RWPE2 (cell line): ENCODE measurements at regions not wholly inside any gene's neighbourhood (a gene's known extent, or its start where the extent isn't known, plus 50 kb on each side); places are given as distances from the start of the nearest gene placed in this dataset.
"Not testable (repeated sequence)": the region's sequence is repeated elsewhere in the genome, so short reads cannot be mapped to it uniquely, and the experiment has no call there.

ENCODE experiments used
- ATAC-seq: fragments of 200-7000 bp; cut with Tn5 transposase; 3 replicates; pipeline ENCODE4 v1.9.1; 2021; ENCODE audit warnings: low read depth
- DNase-seq: peaks from one replicate; pipeline ENCODE4 v3.0.0-alpha.2; 2020; ENCODE audit warnings: low spot score
- H3K27ac ChIP-seq: fragments of 450-650 bp; 2 replicates; pipeline ENCODE4 v1.5.1; 2017; ENCODE audit warnings: mild to moderate bottlenecking; ENCODE audit not compliant: poor library complexity, severe bottlenecking
- H3K27me3 ChIP-seq: fragments of 250-450 bp; sonication (Bioruptor Pico); 2 replicates; pipeline ENCODE4 v1.5.1; 2021; ENCODE audit warnings: mild to moderate bottlenecking, moderate library complexity; ENCODE audit not compliant: insufficient read depth, poor library complexity, severe bottlenecking
- H3K36me3 ChIP-seq: fragments of 250-450 bp; sonication (Bioruptor Pico); 2 replicates; pipeline ENCODE4 v1.5.1; 2020; ENCODE audit warnings: low read depth, mild to moderate bottlenecking, moderate library complexity
- H3K4me1 ChIP-seq: fragments of 250-450 bp; sonication (Bioruptor Pico); 2 replicates; pipeline ENCODE4 v1.5.1; 2021; ENCODE audit warnings: mild to moderate bottlenecking, moderate library complexity; ENCODE audit not compliant: insufficient read depth, poor library complexity, severe bottlenecking
- H3K4me3 ChIP-seq: fragments of 250-450 bp; sonication (Bioruptor Pico); 2 replicates; pipeline ENCODE4 v1.5.1; 2021; ENCODE audit warnings: mild to moderate bottlenecking, moderate library complexity; ENCODE audit not compliant: severe bottlenecking
- H3K9me3 ChIP-seq: fragments of 250-450 bp; sonication (Bioruptor Pico); 2 replicates; pipeline ENCODE4 v1.5.1; 2021; ENCODE audit warnings: mild to moderate bottlenecking, moderate library complexity; ENCODE audit not compliant: severe bottlenecking
- CTCF ChIP-seq: fragments of 450-650 bp; IDR thresholded peaks from one replicate; pipeline ENCODE4 v1.5.1; 2017; ENCODE audit warnings: mild to moderate bottlenecking, moderate library complexity; ENCODE audit not compliant: poor library complexity, severe bottlenecking

DNA sequence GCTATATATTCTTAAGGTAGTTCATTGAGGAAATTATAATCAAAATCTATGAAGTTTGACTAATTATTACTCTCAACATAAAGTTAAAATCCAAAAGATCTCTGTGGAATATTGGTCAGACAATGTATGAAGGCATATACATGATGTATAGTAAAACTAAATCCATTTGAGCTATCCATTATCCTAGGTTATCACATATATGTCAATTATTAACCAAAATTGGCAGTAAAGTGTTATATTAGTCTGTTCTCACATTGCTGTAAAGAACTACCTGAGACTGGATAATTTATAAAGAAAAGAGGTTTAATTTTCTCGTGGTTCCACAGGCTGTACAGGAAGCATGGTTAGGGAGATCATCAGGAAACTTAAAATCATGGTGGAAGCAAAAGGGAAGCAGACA is 511.7 kb upstream of the SGCD start:
- ATAC-seq (no peak), DNase-seq (no peak)
- H3K27ac ChIP-seq = no peak overlapping the region
- peaks cover 2% of the 10 kb centered on the region for H3K9me3 ChIP-seq
- H3K4me1 ChIP-seq = no peaks in the 10 kb centered on the region
- H3K27me3 ChIP-seq = peaks cover 3% of the 10 kb centered on the region
- H3K4me3 ChIP-seq = no peak overlapping the region
- no peaks in the 10 kb centered on the region for H3K36me3 ChIP-seq
- TF ChIP-seq CTCF = no peak

GRCh38 chr5:155822177-155822576 is 504.8 kb upstream of the SGCD start:
- H3K9me3 ChIP-seq = peaks cover 2% of the 10 kb centered on the region
- DNase-seq = no peak
- no peak for ATAC-seq
- H3K27me3 ChIP-seq = peaks cover 3% of the 10 kb centered on the region
- no peaks in the 10 kb centered on the region for H3K4me1 ChIP-seq
- TF ChIP-seq CTCF = peak; percentile 26
- H3K27ac ChIP-seq = no peak overlapping the region
- H3K36me3 ChIP-seq = no peaks in the 10 kb centered on the region
- no peak overlapping the region for H3K4me3 ChIP-seq

- no peaks in the 10 kb centered on the region for H3K27me3 ChIP-seq
- H3K9me3 ChIP-seq = no peaks in the 10 kb centered on the region
- DNase-seq (no peak), ATAC-seq (no peak)
- H3K36me3 ChIP-seq = no peaks in the 10 kb centered on the region
- TF ChIP-seq CTCF = no peak
- H3K27ac ChIP-seq = no peak overlapping the region
- no peaks in the 10 kb centered on the region for H3K4me1 ChIP-seq
- no peak overlapping the region for H3K4me3 ChIP-seq
Measured at GRCh38 chr5:155826611-155827507, 500.1 kb upstream of the SGCD start.

DNA sequence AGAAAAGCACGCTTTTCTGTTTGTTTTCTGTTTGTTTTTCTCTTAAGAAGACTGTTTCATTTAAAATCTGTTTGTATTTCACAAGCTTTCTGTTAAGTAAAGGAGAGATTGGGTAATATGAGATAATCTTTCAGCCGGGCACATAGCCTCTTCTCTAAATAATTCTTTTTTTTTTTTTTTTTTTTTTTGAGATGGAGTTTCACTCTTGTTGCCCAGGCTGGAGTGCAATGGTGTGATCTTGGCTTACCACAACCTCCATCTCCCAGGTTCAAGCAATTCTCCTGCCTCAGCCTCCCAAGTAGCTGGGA is 499.5 kb upstream of the SGCD start:
- not testable (repeated sequence) for ATAC-seq, H3K27me3 ChIP-seq

GRCh38 chr5:155827949-155828348 is 499.0 kb upstream of the SGCD start:
- no peaks in the 10 kb centered on the region for H3K4me1 ChIP-seq
- H3K4me3 ChIP-seq = no peak overlapping the region
- H3K27me3 ChIP-seq = no peaks in the 10 kb centered on the region
- H3K36me3 ChIP-seq = no peaks in the 10 kb centered on the region
- H3K27ac ChIP-seq = no peak overlapping the region
- DNase-seq (no peak), ATAC-seq (no peak)
- H3K9me3 ChIP-seq = no peaks in the 10 kb centered on the region
- TF ChIP-seq CTCF = no peak

More for the DNA sequence above, 499.5 kb upstream of the SGCD start:
- DNase-seq, H3K36me3 ChIP-seq, H3K4me3 ChIP-seq, H3K27ac ChIP-seq, H3K4me1 ChIP-seq, H3K9me3 ChIP-seq: not testable (repeated sequence)
